ENCODE measurements at regions not wholly inside any gene's neighbourhood (a gene's known extent, or its start where the extent isn't known, plus 50 kb on each side); places are given as distances from the start of the nearest gene placed in this dataset.

DNA sequence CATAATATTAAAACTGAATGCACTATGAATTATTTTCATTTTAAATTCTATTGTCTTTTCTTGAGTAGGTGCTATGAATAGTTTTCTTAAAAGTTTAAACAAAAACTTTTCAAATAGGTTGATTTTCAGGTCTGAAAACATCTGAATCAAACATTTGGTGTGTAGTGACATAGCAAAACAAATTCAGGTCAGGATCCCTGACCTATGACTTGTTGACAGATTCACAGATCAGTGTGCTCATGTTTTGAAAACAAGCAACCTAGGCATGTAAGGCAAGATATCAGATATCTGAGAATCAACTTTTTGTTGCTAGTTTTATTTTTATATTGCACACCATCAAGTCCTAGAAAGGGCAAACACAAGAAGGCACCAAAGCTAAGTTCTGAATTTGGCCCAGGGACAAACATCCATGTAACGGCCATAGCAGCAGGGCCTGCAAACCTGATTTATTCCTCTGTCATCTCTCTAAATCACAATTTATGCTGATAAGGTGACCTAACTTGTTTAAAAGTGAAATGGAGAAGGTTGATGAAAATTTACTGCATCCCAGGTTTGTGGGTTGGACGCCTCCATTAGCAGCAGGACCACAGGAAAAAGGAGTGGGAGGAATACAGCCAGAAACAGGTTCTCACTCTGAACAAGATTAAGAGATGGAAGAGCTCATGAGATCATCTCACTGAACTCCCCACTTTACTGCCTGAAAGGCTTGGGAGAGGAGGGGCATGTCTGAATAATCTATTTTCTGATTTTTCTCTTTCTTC lies 337.7 kb downstream of the KCNRG start:
- TF ChIP-seq, protein P1, sequence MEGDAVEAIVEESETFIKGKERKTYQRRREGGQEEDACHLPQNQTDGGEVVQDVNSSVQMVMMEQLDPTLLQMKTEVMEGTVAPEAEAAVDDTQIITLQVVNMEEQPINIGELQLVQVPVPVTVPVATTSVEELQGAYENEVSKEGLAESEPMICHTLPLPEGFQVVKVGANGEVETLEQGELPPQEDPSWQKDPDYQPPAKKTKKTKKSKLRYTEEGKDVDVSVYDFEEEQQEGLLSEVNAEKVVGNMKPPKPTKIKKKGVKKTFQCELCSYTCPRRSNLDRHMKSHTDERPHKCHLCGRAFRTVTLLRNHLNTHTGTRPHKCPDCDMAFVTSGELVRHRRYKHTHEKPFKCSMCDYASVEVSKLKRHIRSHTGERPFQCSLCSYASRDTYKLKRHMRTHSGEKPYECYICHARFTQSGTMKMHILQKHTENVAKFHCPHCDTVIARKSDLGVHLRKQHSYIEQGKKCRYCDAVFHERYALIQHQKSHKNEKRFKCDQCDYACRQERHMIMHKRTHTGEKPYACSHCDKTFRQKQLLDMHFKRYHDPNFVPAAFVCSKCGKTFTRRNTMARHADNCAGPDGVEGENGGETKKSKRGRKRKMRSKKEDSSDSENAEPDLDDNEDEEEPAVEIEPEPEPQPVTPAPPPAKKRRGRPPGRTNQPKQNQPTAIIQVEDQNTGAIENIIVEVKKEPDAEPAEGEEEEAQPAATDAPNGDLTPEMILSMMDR (IDR thresholded peaks at IDR 0.05), result no peak
- TF ChIP-seq POLR2A (IDR thresholded peaks at IDR 0.05), result no peak

All from heart left ventricle (tissue), 13 donors.